Stimulated activated CD4-positive, alpha-beta T cell treated with anti-CD3 and anti-CD28 coated beads, Interleukin-2, amount 100 ng/mL, for 48 hours (primary cell): ENCODE measurements at regions not wholly inside any gene's neighbourhood (a gene's known extent, or its start where the extent isn't known, plus 50 kb on each side); places are given as distances from the start of the nearest gene placed in this dataset.
A peak's percentile ranks its signal among the peaks of the same experiment; 100 is the strongest.
"Not testable (repeated sequence)": the region's sequence is repeated elsewhere in the genome, so short reads cannot be mapped to it uniquely, and the experiment has no call there.

Source experiments
- DNase-seq, 2 donors: peaks; one replicate each; pipeline ENCODE4 v3.0.0-alpha.2; 2020

- DNase-seq: no peak
These were observed 57.9 kb downstream of the GPR101 start for GRCh38 chrX:136975684-136976470.

- no peak for DNase-seq
These were observed 65.8 kb downstream of the GPR101 start for GRCh38 chrX:136967966-136968365.

- DNase-seq: no peak
These were observed 69.8 kb downstream of the GPR101 start for GRCh38 chrX:136963973-136964372.

GRCh38 chrX:136961594-136962135 lies 72.1 kb downstream of the GPR101 start:
- DNase-seq: no peak

- no peak for DNase-seq
These were observed 74.4 kb upstream of the RBMX start for GRCh38 chrX:136954930-136955329.

- peak; percentile 46 to 54 for DNase-seq
These were observed 73.6 kb upstream of the RBMX start for GRCh38 chrX:136953867-136954787.

- DNase-seq: no peak
These were observed 69.7 kb upstream of the RBMX start for GRCh38 chrX:136950211-136950610.

- no peak for DNase-seq
These were observed 61.1 kb upstream of the RBMX start for GRCh38 chrX:136941396-136942337.

GRCh38 chrX:136936183-136936549 lies 55.6 kb upstream of the RBMX start:
- DNase-seq: no peak

GRCh38 chrX:136935533-136936182 lies 55.1 kb upstream of the RBMX start:
- DNase-seq: not testable (repeated sequence)

GRCh38 chrX:136934652-136935051 lies 54.1 kb upstream of the RBMX start:
- DNase-seq: not testable (repeated sequence)

- DNase-seq: no peak
These were observed 53.2 kb upstream of the RBMX start for GRCh38 chrX:136933611-136934145.

- no peak for DNase-seq
These were observed 51.1 kb upstream of the RBMX start for GRCh38 chrX:136931661-136932060.
